ENCODE measurements at regions not wholly inside any gene's neighbourhood (a gene's known extent, or its start where the extent isn't known, plus 50 kb on each side); places are given as distances from the start of the nearest gene placed in this dataset.

- Histone ChIP-seq H3K56ac (replicated peaks; ENCODE audit: insufficient read length, low read depth, low read length) (no peak overlapping the region), H4K20me1 (replicated peaks in 1 of 2; ENCODE audit: control insufficient read depth in 1 of 2, insufficient read depth in 2 of 2, low read length in 2 of 2) (peaks cover 0 to 2% of the 10 kb centered on the region in 2 experiments), H2BK120ac (replicated peaks; ENCODE audit: low read depth, low read length) (no peak overlapping the region), H3K9ac (replicated peaks in 1 of 4; ENCODE audit: extremely low read depth in 1 of 4, low read depth in 3 of 4, low read length in 3 of 4) (no peak overlapping the region), H2AFZ (ENCODE audit: low read length) (no peak overlapping the region), H3K23me2 (ENCODE audit: low read depth, low read length) (no peaks in the 10 kb centered on the region), H3K4me3 (ENCODE audit: extremely low read depth in 1 of 4, insufficient read depth in 2 of 4, low read depth in 3 of 4, low read length in 4 of 4) (no peak overlapping the region), H3K27ac (ENCODE audit: low read depth, low read length) (no peak overlapping the region), H2BK15ac (ENCODE audit: low read length) (no peak overlapping the region), H3K79me2 (ENCODE audit: control insufficient read depth in 1 of 2, insufficient read depth in 2 of 2, low read length in 2 of 2) (no peaks in the 10 kb centered on the region), H3K23ac (ENCODE audit: insufficient read length) (no peak overlapping the region), H3K27me3 (replicated peaks in 1 of 4; ENCODE audit: control insufficient read depth in 3 of 4, extremely low read depth in 1 of 4, insufficient read depth in 3 of 4, low read length in 3 of 4) (no peaks in the 10 kb centered on the region), H3K36me3 (ENCODE audit: control insufficient read depth in 2 of 4, insufficient read depth in 4 of 4, low read length in 3 of 4) (no peaks in the 10 kb centered on the region), H4K91ac (replicated peaks; ENCODE audit: insufficient read length, low read length) (no peak overlapping the region), H4K5ac (ENCODE audit: insufficient read length, low read depth, low read length) (no peak overlapping the region), H2BK12ac (ENCODE audit: low read depth, low read length) (no peak overlapping the region), H3K4ac (replicated peaks; ENCODE audit: insufficient read length, low read depth, low read length) (no peak overlapping the region), H2BK5ac (ENCODE audit: low read depth, low read length) (no peak overlapping the region), H2BK20ac (ENCODE audit: low read length) (no peak overlapping the region), H3K4me2 (ENCODE audit: insufficient read depth in 1 of 2, low read depth in 2 of 2, low read length in 2 of 2) (no peak overlapping the region), H3K9me3 (ENCODE audit: insufficient read depth in 2 of 2, low read depth in 1 of 2, low read length in 1 of 2) (no peaks in the 10 kb centered on the region), H3K14ac (ENCODE audit: insufficient read length) (no peak overlapping the region), H3K79me1 (ENCODE audit: low read depth, low read length) (no peaks in the 10 kb centered on the region), H3K4me1 (replicated peaks in 1 of 4; ENCODE audit: control insufficient read depth in 3 of 4, insufficient read depth in 4 of 4, low read length in 3 of 4) (peaks cover 0 to 2% (median 0%) of the 10 kb centered on the region in 4 experiments; a peak in 1 of 7 replicates), H2AK5ac (ENCODE audit: low read depth, low read length) (no peak overlapping the region), H3K18ac (ENCODE audit: extremely low read depth, low read length) (no peak overlapping the region), H4K8ac (ENCODE audit: extremely low read depth, insufficient read depth, low read length) (no peak overlapping the region)
- DNase-seq (ENCODE audit: low read depth in 1 of 2, low spot score in 2 of 2) (no peak), FAIRE-seq (no peak)
- CTCF ChIA-PET (ENCODE audit: partially characterized antibody), result interaction anchor here (0.7 to 7.7 kb wide), 24 partner anchors 9 to 691 kb away, joined by 3 to 68 read pairs (median 5); partner anchors contain the start of gene NFIL3
- POLR2A ChIA-PET (ENCODE audit: partially characterized antibody), result interaction anchor here (1.4 kb wide), 1 partner anchor 391 kb away, joined by 4 read pairs; no protein-coding TSS in a partner anchor
- WGBS, 2 experiments (ENCODE audit: extremely low coverage in 1 of 2, insufficient coverage in 1 of 2, insufficient read length in 1 of 2, insufficient replicate concordance in 2 of 2, low coverage in 1 of 2, low lambda C conversion rate in 2 of 2, missing lambda C conversion rate in 1 of 2), result 89% methylated on average over 9 of the region's 9 CpGs; no CpG with 5 or more reads in 1 of the 2 experiments
- TF ChIP-seq POU5F1 (IDR thresholded peaks at IDR 0.05; ENCODE audit: low read depth, low read length) (no peak), CHD1 (IDR thresholded peaks at IDR 0.05; ENCODE audit: low read depth, low read length) (no peak), CTBP2 (IDR thresholded peaks at IDR 0.05; ENCODE audit: borderline replicate concordance, insufficient read depth, insufficient read length, low read length) (no peak), BRCA1 (IDR thresholded peaks at IDR 0.05; ENCODE audit: low read depth, low read length) (no peak)
Observed at GRCh38 chr9:91034521-91034920, 232.9 kb downstream of the SYK start.
